ENCODE measurements at regions not wholly inside any gene's neighbourhood (a gene's known extent, or its start where the extent isn't known, plus 50 kb on each side); places are given as distances from the start of the nearest gene placed in this dataset.

- no peak for TF ChIP-seq CTCF (IDR thresholded peaks at IDR 0.05; ENCODE audit: low read length)
- no peak for TF ChIP-seq EZH2 (IDR thresholded peaks at IDR 0.05; ENCODE audit: borderline replicate concordance, low read length)
Observed at GRCh38 chr9:134263596-134263995, 62.7 kb upstream of the RXRA start.
